B cell (primary cell): ENCODE measurements at regions not wholly inside any gene's neighbourhood (a gene's known extent, or its start where the extent isn't known, plus 50 kb on each side); places are given as distances from the start of the nearest gene placed in this dataset.

Experiments used
- ATAC-seq: fragments of 200-7000 bp; cut with Tn5 transposase; one replicate; pipeline ENCODE4 v1.10.0; 2021; ENCODE audit warnings: low read depth, mild to moderate bottlenecking, moderate number of reproducible peaks, moderate library complexity
- CTCF ChIA-PET: fragments of 350-600 bp; sonication (Branson Sonifier 250); formaldehyde crosslinking; loops from one replicate; lab custom pipeline; 2021; ENCODE audit warnings: antibody characterized with exemption, inconsistent platforms; lab: Charles Lee
- POLR2A ChIA-PET: fragments of 350-600 bp; sonication (Branson Sonifier 250); formaldehyde crosslinking; loops from one replicate; lab custom pipeline; 2021; ENCODE audit warnings: antibody characterized with exemption; lab: Charles Lee
- DNase-seq: peaks from one replicate; pipeline ENCODE4 v3.0.0; 2013
- H2AFZ ChIP-seq: 2 replicates; pipeline ENCODE4 v1.6.1; 2012; ENCODE audit warnings: mild to moderate bottlenecking, low read depth, low read length; ENCODE audit not compliant: insufficient read depth, poor library complexity, severe bottlenecking
- H3K27ac ChIP-seq, 2 donors: 1 replicate in 1 of 2; 2 replicates in 1 of 2; pipeline ENCODE4 v1.5.1; 2012 to 2013; ENCODE audit warnings: low read length in 2 of 2, mild to moderate bottlenecking in 2 of 2, moderate library complexity in 1 of 2
- H3K27me3 ChIP-seq, 4 experiments: fragments of 200-600 bp in 1 of 4; sonication (generic) in 1 of 4; replicated peaks in 1 of 4; 1 replicate in 2 of 4; 2 replicates in 2 of 4; pipeline versions ENCODE4 v1.6.1 to v1.7.0; 2013 to 2016; ENCODE audit warnings: low read length in 3 of 4, mild to moderate bottlenecking in 2 of 4, mixed read lengths in 1 of 4, moderate library complexity in 1 of 4; ENCODE audit not compliant: insufficient read depth in 4 of 4, control insufficient read depth in 3 of 4; ENCODE audit errors: control extremely low read depth in 1 of 4
- H3K36me3 ChIP-seq, 2 experiments: replicated peaks in 1 of 2; 1 replicate in 1 of 2; 2 replicates in 1 of 2; pipeline versions ENCODE4 v1.6.1 to v1.7.1; 2013; ENCODE audit warnings: low read length in 1 of 2; ENCODE audit not compliant: insufficient read depth in 2 of 2, control insufficient read depth in 1 of 2; ENCODE audit errors: control extremely low read depth in 1 of 2, extremely low read depth in 1 of 2
- H3K4me1 ChIP-seq, 2 donors: fragments of 200-600 bp in 1 of 2; sonication (generic) in 1 of 2; 1 replicate in 1 of 2; 2 replicates in 1 of 2; pipeline versions ENCODE4 v1.5.1 to v1.6.1; 2013 to 2017; ENCODE audit warnings: low read length in 2 of 2; ENCODE audit not compliant: control insufficient read depth in 2 of 2, insufficient read depth in 2 of 2
- H3K4me2 ChIP-seq: replicated peaks from 2 replicates; pipeline ENCODE3; 2012; ENCODE audit warnings: mild to moderate bottlenecking, low read depth, low read length; ENCODE audit not compliant: poor library complexity, severe bottlenecking
- H3K4me3 ChIP-seq, 5 experiments: fragments of 200-600 bp in 1 of 5; sonication (generic) in 1 of 5; 1 replicate in 3 of 5; 2 replicates in 2 of 5; pipeline versions ENCODE4 v1.5.1 to v1.7.0; 2011 to 2016; ENCODE audit warnings: low read length in 4 of 5, mild to moderate bottlenecking in 4 of 5, low read depth in 2 of 5, control low read depth in 1 of 5, moderate library complexity in 1 of 5; ENCODE audit not compliant: insufficient read depth in 1 of 5; ENCODE audit errors: control extremely low read depth in 1 of 5, extremely low read depth in 1 of 5
- H3K79me2 ChIP-seq: fragments of 200-600 bp; sonication (generic); one replicate; pipeline ENCODE4 v1.6.0; 2016; ENCODE audit warnings: low read length; ENCODE audit not compliant: control insufficient read depth, insufficient read depth
- H3K9ac ChIP-seq: fragments of 200-600 bp; sonication (generic); 2 replicates; pipeline ENCODE4 v1.6.1; 2017; ENCODE audit warnings: mild to moderate bottlenecking, low read length, moderate library complexity
- H3K9me3 ChIP-seq, 3 donors: one replicate each; pipeline versions ENCODE4 v1.6.1 to v1.7.1; 2013; ENCODE audit warnings: low read length in 2 of 3; ENCODE audit not compliant: control insufficient read depth in 2 of 3, insufficient read depth in 1 of 3; ENCODE audit errors: control extremely low read depth in 1 of 3
- H4K20me1 ChIP-seq: 2 replicates; pipeline ENCODE4 v1.6.0; 2012; ENCODE audit warnings: mild to moderate bottlenecking, low read length; ENCODE audit not compliant: insufficient read depth, control insufficient read depth, poor library complexity, severe bottlenecking
- H3K27ac Mint-ChIP-seq: one replicate; pipeline ENCODE4 v1.8.0; 2021; ENCODE audit warnings: mixed read lengths
- H3K27me3 Mint-ChIP-seq: one replicate; pipeline ENCODE4 v1.8.0; 2021; ENCODE audit warnings: mixed read lengths
- H3K4me1 Mint-ChIP-seq: one replicate; pipeline ENCODE4 v1.8.0; 2021; ENCODE audit warnings: mixed read lengths
- H3K4me3 Mint-ChIP-seq: one replicate; pipeline ENCODE4 v1.8.0; 2021; ENCODE audit warnings: mixed read lengths
- H3K9me3 Mint-ChIP-seq: one replicate; pipeline ENCODE4 v1.8.0; 2022; ENCODE audit warnings: mixed read lengths; ENCODE audit not compliant: insufficient read depth
- CTCF ChIP-seq: fragments of 200-600 bp; IDR thresholded peaks from one replicate; pipeline ENCODE4 v1.8.0; 2022; ENCODE audit warnings: antibody characterized with exemption, mild to moderate bottlenecking
- EZH2 ChIP-seq: IDR thresholded peaks from 2 replicates; pipeline ENCODE4 v1.6.1; 2012; ENCODE audit warnings: borderline replicate concordance, low read depth, mild to moderate bottlenecking, moderate library complexity, low read length; ENCODE audit not compliant: insufficient read depth, poor library complexity, severe bottlenecking
- WGBS: methylation state at CpG from one replicate; pipeline ENCODE4 v1.1.5; 2013; ENCODE audit warnings: missing lambda C conversion rate; ENCODE audit not compliant: insufficient coverage; 5-methylcytosine and 5-hydroxymethylcytosine counted together
- intact Hi-C: fragments of 100-400 bp; cut with micrococcal nuclease; formaldehyde crosslinking; loops from one replicate; pipeline ENCODE4 v1.10.0; 2022

DNA sequence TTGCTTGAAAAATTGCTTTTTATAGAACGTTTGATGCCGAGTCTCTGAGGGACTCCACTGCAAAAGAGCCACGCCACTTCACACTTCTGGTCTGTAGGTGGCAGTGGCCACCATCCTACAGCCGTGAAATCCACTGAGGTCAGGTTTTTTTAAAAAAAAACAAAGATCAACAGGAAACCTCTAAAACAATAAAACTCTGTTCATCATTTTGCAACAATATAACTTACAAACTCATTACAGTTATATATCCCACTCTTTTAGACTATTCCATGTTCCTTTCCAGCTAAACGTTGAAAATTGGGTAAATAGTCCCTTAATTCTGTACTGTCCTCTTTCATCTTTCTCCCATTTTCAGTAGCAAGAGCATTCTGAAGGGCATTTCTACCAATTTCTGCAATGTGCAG is 64.6 kb upstream of the FMN2 start:
- no peaks in the 10 kb centered on the region for H3K27me3 ChIP-seq
- Mint-ChIP-seq H3K4me1 (no peaks in the 10 kb centered on the region), H3K9me3 (peaks cover 4% of the 10 kb centered on the region), H3K4me3 (no peak overlapping the region), H3K27me3 (no peaks in the 10 kb centered on the region), H3K27ac (no peak overlapping the region)
- ATAC-seq: no peak
- 20% methylated on average over 3 of the region's 5 CpGs for WGBS
- no peaks in the 10 kb centered on the region for H4K20me1 ChIP-seq
- H3K4me2 ChIP-seq: no peak overlapping the region
- H3K9me3 ChIP-seq: peaks cover 0 to 2% (median 0%) of the 10 kb centered on the region in 3 donors
- H3K9ac ChIP-seq: no peak overlapping the region
- H3K4me3 ChIP-seq: no peak overlapping the region
- no peaks in the 10 kb centered on the region for H3K36me3 ChIP-seq
- no peaks in the 10 kb centered on the region for H3K79me2 ChIP-seq
- no peak overlapping the region for H3K27ac ChIP-seq
- TF ChIP-seq CTCF (peak; percentile 44), EZH2 (no peak)
- H2AFZ ChIP-seq: no peak overlapping the region
- intact Hi-C loops: no loop called here
- ChIA-PET POLR2A (no interaction called here), CTCF (no interaction called here)
- no peak for DNase-seq
- H3K4me1 ChIP-seq: no peaks in the 10 kb centered on the region

DNA sequence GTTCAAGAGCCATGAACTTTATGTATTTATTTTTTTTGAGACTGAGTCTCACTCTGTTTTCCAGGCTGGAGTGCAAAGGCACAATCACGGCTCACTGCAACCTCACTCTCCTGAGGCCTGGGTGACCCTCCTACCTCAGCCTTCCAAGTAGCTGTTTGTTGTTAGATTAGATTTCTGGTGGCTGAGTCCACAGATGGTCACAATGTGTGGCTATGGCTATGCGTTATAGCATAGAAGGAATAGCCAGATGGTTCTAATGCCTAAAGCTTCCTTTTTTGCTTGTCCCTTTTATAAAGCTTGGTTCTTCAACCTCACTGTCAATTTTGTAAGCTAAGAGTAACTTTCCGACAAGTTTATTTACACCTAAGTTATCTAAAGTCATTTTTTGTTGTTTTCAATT is 62.3 kb upstream of the FMN2 start:
- Histone ChIP-seq H3K27me3 (no peaks in the 10 kb centered on the region), H3K4me1 (no peaks in the 10 kb centered on the region), H3K36me3 (no peaks in the 10 kb centered on the region), H3K4me2 (no peak overlapping the region), H3K9me3 (no peaks in the 10 kb centered on the region), H2AFZ (no peak overlapping the region), H4K20me1 (no peaks in the 10 kb centered on the region), H3K9ac (no peak overlapping the region), H3K27ac (no peak overlapping the region), H3K79me2 (no peaks in the 10 kb centered on the region), H3K4me3 (no peak overlapping the region)
- no CpG with 5 or more reads among the region's 3 CpGs for WGBS
- ChIA-PET POLR2A (no interaction called here), CTCF (no interaction called here)
- no peaks in the 10 kb centered on the region for H3K9me3 Mint-ChIP-seq
- H3K27ac Mint-ChIP-seq: no peak overlapping the region
- ATAC-seq: no peak
- no peak for TF ChIP-seq CTCF
- no peak for TF ChIP-seq EZH2
- intact Hi-C loops: no loop called here
- H3K4me3 Mint-ChIP-seq: no peak overlapping the region
- no peak for DNase-seq
- H3K27me3 Mint-ChIP-seq: no peaks in the 10 kb centered on the region
- H3K4me1 Mint-ChIP-seq: no peaks in the 10 kb centered on the region
